ENCODE measurements at regions not wholly inside any gene's neighbourhood (a gene's known extent, or its start where the extent isn't known, plus 50 kb on each side); places are given as distances from the start of the nearest gene placed in this dataset.

- TF ChIP-seq POLR2A (IDR thresholded peaks at IDR 0.05) = no peak
- TF ChIP-seq POLR2AphosphoS5 (IDR thresholded peaks at IDR 0.05) = no peak
- TF ChIP-seq CTCF (IDR thresholded peaks at IDR 0.05) = no peak
- DNase-seq = no peak
- 72 to 81% methylated on average over 5 of the region's 5 CpGs for WGBS, 2 donors
These were observed 406.9 kb upstream of the NMUR2 start for GRCh38 chr5:152811988-152812387.

GRCh38 chr5:152813526-152813925 is 408.4 kb upstream of the NMUR2 start:
- intact Hi-C loops (cut with DNase I) = no loop called here
- no peak for TF ChIP-seq CTCF (IDR thresholded peaks at IDR 0.05)
- TF ChIP-seq POLR2A (IDR thresholded peaks at IDR 0.05) = no peak
- no peak for TF ChIP-seq POLR2AphosphoS5 (IDR thresholded peaks at IDR 0.05)
- TF ChIP-seq EP300 (IDR thresholded peaks at IDR 0.05) = no peak
- peaks cover 0 to 2% (median 0%) of the 10 kb centered on the region in 4 donors for H3K9me3 ChIP-seq
- no peaks in the 10 kb centered on the region for H3K4me1 ChIP-seq
- H3K4me3 ChIP-seq = no peak overlapping the region
- H3K27ac ChIP-seq = no peak overlapping the region
- WGBS, 2 donors = 76% methylated on average over 6 of the region's 6 CpGs
- no peaks in the 10 kb centered on the region for H3K36me3 ChIP-seq
- H3K27me3 ChIP-seq = no peaks in the 10 kb centered on the region
- no peak for DNase-seq

More at GRCh38 chr5:152811988-152812387, 406.9 kb upstream of the NMUR2 start:
- Histone ChIP-seq H3K27ac (no peak overlapping the region), H3K27me3 (no peaks in the 10 kb centered on the region), H3K4me1 (no peaks in the 10 kb centered on the region), H3K36me3 (no peaks in the 10 kb centered on the region), H3K9me3 (peaks cover 0 to 2% (median 0%) of the 10 kb centered on the region in 4 donors), H3K4me3 (no peak overlapping the region)
- intact Hi-C loops (cut with DNase I) = no loop called here

GRCh38 chr5:152819891-152820290 is 414.8 kb upstream of the NMUR2 start:
- TF ChIP-seq POLR2AphosphoS5 (IDR thresholded peaks at IDR 0.05) = no peak
- TF ChIP-seq POLR2A (IDR thresholded peaks at IDR 0.05) = no peak
- TF ChIP-seq EP300 (IDR thresholded peaks at IDR 0.05) = no peak
- no peak for TF ChIP-seq CTCF (IDR thresholded peaks at IDR 0.05)

GRCh38 chr5:152824316-152824715 is 419.2 kb upstream of the NMUR2 start:
- TF ChIP-seq POLR2A (IDR thresholded peaks at IDR 0.05) = no peak
- TF ChIP-seq EP300 (IDR thresholded peaks at IDR 0.05) = no peak
- no peak for TF ChIP-seq POLR2AphosphoS5 (IDR thresholded peaks at IDR 0.05)
- no peak for TF ChIP-seq CTCF (IDR thresholded peaks at IDR 0.05)
- Histone ChIP-seq H3K27ac (no peak overlapping the region), H3K36me3 (no peaks in the 10 kb centered on the region), H3K9me3 (no peaks in the 10 kb centered on the region), H3K27me3 (no peaks in the 10 kb centered on the region), H3K4me1 (no peaks in the 10 kb centered on the region), H3K4me3 (no peak overlapping the region)
- WGBS, 2 donors = 83 to 85% methylated on average over 3 of the region's 3 CpGs
- intact Hi-C loops (cut with DNase I) = no loop called here
- no peak for DNase-seq

More at GRCh38 chr5:152819891-152820290, 414.8 kb upstream of the NMUR2 start:
- Histone ChIP-seq H3K27ac (no peak overlapping the region), H3K36me3 (no peaks in the 10 kb centered on the region), H3K4me1 (no peaks in the 10 kb centered on the region), H3K4me3 (no peak overlapping the region), H3K9me3 (no peaks in the 10 kb centered on the region), H3K27me3 (no peaks in the 10 kb centered on the region)
- intact Hi-C loops (cut with DNase I) = no loop called here
- no peak for DNase-seq

- WGBS, 2 donors = 72 to 80% methylated on average over 7 of the region's 7 CpGs
- no peak for DNase-seq
- Histone ChIP-seq H3K27ac (no peak overlapping the region), H3K4me1 (no peaks in the 10 kb centered on the region), H3K4me3 (no peak overlapping the region), H3K9me3 (no peaks in the 10 kb centered on the region), H3K27me3 (no peaks in the 10 kb centered on the region), H3K36me3 (no peaks in the 10 kb centered on the region)
- intact Hi-C loops (cut with DNase I) = no loop called here
- TF ChIP-seq CTCF (IDR thresholded peaks at IDR 0.05) (no peak), POLR2A (IDR thresholded peaks at IDR 0.05) (no peak), EP300 (IDR thresholded peaks at IDR 0.05) (no peak), POLR2AphosphoS5 (IDR thresholded peaks at IDR 0.05) (no peak)
These were observed 433.2 kb upstream of the NMUR2 start for GRCh38 chr5:152838241-152838786.

All from sigmoid colon (tissue), 6 donors.